ENCODE measurements at regions not wholly inside any gene's neighbourhood (a gene's known extent, or its start where the extent isn't known, plus 50 kb on each side); places are given as distances from the start of the nearest gene placed in this dataset.

DNA sequence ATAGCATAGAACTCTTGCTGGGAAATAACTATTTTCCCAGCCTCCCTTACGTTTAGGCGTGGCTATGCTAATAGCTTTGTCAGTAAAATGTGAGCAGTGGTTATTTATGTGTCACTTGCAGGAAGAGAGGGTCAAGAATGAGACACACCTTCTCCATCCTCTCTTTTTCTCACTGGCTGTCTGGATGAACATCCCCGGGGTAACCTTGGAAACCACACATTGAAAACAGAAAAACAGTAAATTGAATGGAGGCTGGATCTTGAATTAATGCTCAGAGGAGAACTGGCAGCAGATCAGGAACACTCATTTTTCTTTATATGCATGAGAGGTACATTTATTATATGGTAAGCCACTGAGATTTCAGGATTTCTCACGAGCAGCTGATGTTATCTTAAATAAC lies 127.6 kb downstream of the DNAJB9 start:
- no peak overlapping the region for H3K4me3 ChIP-seq (replicated peaks in 1 of 3; ENCODE audit: low read depth in 2 of 3, low read length in 3 of 3)
- H3K4me2 ChIP-seq (replicated peaks; ENCODE audit: extremely low read depth, low read length, poor library complexity, severe bottlenecking): no peak overlapping the region
- no peak overlapping the region for H3K9ac ChIP-seq (ENCODE audit: insufficient read depth, low read length, poor library complexity, severe bottlenecking)
- WGBS (ENCODE audit: insufficient coverage): no CpG with 5 or more reads among the region's 4 CpGs
- peaks cover 0 to 2% (median 0%) of the 10 kb centered on the region in 3 donors for H3K27me3 Mint-ChIP-seq (ENCODE audit: low read depth in 3 of 3)
- H2AFZ ChIP-seq (ENCODE audit: insufficient read depth, low read depth, low read length, poor library complexity, severe bottlenecking): no peak overlapping the region
- no peaks in the 10 kb centered on the region for H3K79me2 ChIP-seq (ENCODE audit: insufficient read depth, low read length)
- peaks cover 3 to 9% (median 9%) of the 10 kb centered on the region in 7 donors for H3K9me3 Mint-ChIP-seq
- no peaks in the 10 kb centered on the region for H3K36me3 Mint-ChIP-seq
- H3K4me1 Mint-ChIP-seq: no peaks in the 10 kb centered on the region
- H4K20me1 ChIP-seq (ENCODE audit: insufficient read depth, low read length): no peaks in the 10 kb centered on the region
- intact Hi-C loops (cut with micrococcal nuclease): no loop called here
- no peaks in the 10 kb centered on the region for H3K4me1 ChIP-seq (ENCODE audit: control insufficient read depth in 1 of 2, insufficient read depth in 2 of 2, low read length in 2 of 2)
- TF ChIP-seq CTCF (IDR thresholded peaks at IDR 0.05): no peak
- no peaks in the 10 kb centered on the region for H3K27me3 ChIP-seq (ENCODE audit: control insufficient read depth in 2 of 2, insufficient read depth in 2 of 2, low read length in 2 of 2)
- DNase-seq: no peak
- peaks cover 16 to 18% of the 10 kb centered on the region in 2 donors for H3K9me3 ChIP-seq (replicated peaks in 1 of 2; ENCODE audit: control insufficient read depth in 1 of 2, insufficient read depth in 1 of 2, low read length in 2 of 2)
- no peaks in the 10 kb centered on the region for H3K36me3 ChIP-seq (replicated peaks in 1 of 2; ENCODE audit: control insufficient read depth in 1 of 2, insufficient read depth in 2 of 2, low read length in 2 of 2)
- no peak overlapping the region for H3K27ac ChIP-seq (ENCODE audit: low read depth in 1 of 2, low read length in 2 of 2)
- H3K27ac Mint-ChIP-seq: no peak overlapping the region
- H3K4me3 Mint-ChIP-seq: no peak overlapping the region

GRCh38 chr7:108711611-108712010 lies 141.9 kb downstream of the DNAJB9 start:
- no peaks in the 10 kb centered on the region for H3K36me3 Mint-ChIP-seq
- peaks cover 1 to 6% (median 4%) of the 10 kb centered on the region in 7 donors for H3K9me3 Mint-ChIP-seq
- no peaks in the 10 kb centered on the region for H3K4me1 Mint-ChIP-seq
- Histone ChIP-seq H4K20me1 (ENCODE audit: insufficient read depth, low read length) (no peaks in the 10 kb centered on the region), H3K4me2 (replicated peaks; ENCODE audit: extremely low read depth, low read length, poor library complexity, severe bottlenecking) (no peak overlapping the region), H3K27ac (ENCODE audit: low read depth in 1 of 2, low read length in 2 of 2) (no peak overlapping the region), H3K27me3 (ENCODE audit: control insufficient read depth in 2 of 2, insufficient read depth in 2 of 2, low read length in 2 of 2) (no peaks in the 10 kb centered on the region), H3K9me3 (replicated peaks in 1 of 2; ENCODE audit: control insufficient read depth in 1 of 2, insufficient read depth in 1 of 2, low read length in 2 of 2) (peaks cover 0 to 6% of the 10 kb centered on the region in 2 donors), H3K36me3 (replicated peaks in 1 of 2; ENCODE audit: control insufficient read depth in 1 of 2, insufficient read depth in 2 of 2, low read length in 2 of 2) (no peaks in the 10 kb centered on the region), H3K4me3 (replicated peaks in 1 of 3; ENCODE audit: low read depth in 2 of 3, low read length in 3 of 3) (no peak overlapping the region), H2AFZ (ENCODE audit: insufficient read depth, low read depth, low read length, poor library complexity, severe bottlenecking) (no peak overlapping the region), H3K4me1 (ENCODE audit: control insufficient read depth in 1 of 2, insufficient read depth in 2 of 2, low read length in 2 of 2) (no peaks in the 10 kb centered on the region), H3K79me2 (ENCODE audit: insufficient read depth, low read length) (no peaks in the 10 kb centered on the region), H3K9ac (ENCODE audit: insufficient read depth, low read length, poor library complexity, severe bottlenecking) (no peak overlapping the region)
- intact Hi-C loops (cut with micrococcal nuclease): no loop called here
- no peak for DNase-seq
- no peaks in the 10 kb centered on the region for H3K27me3 Mint-ChIP-seq (ENCODE audit: low read depth in 3 of 3)
- no peak for TF ChIP-seq CTCF (IDR thresholded peaks at IDR 0.05)
- no peak overlapping the region for H3K4me3 Mint-ChIP-seq
- no peak overlapping the region for H3K27ac Mint-ChIP-seq
